ENCODE measurements at regions not wholly inside any gene's neighbourhood (a gene's known extent, or its start where the extent isn't known, plus 50 kb on each side); places are given as distances from the start of the nearest gene placed in this dataset.

DNA sequence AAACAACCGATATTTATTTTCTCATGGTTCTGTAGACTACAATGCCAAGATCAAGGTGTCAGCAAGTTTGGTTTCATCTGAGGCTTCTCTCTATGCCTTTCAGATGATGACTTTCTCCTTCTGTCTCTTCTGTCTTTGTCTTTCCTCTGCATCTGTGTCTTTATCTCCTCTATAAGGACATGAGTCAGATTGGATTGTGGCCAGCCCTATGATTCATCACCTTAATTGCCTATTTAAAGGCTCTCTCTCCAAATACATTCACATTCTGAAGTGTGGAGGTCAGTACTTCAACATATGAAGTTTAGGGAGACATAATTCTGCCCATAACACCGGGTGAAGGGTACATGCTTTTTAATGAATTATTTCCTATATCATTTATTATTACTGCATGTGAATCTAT, 71.2 kb upstream of the CNTNAP5 start:
- TF ChIP-seq POLR2AphosphoS5 (IDR thresholded peaks at IDR 0.05; ENCODE audit: low read depth, low read length), result no peak
- no peak for TF ChIP-seq POLR2A (IDR thresholded peaks at IDR 0.05; ENCODE audit: low read depth, low read length)
- TF ChIP-seq POU2F2 (IDR thresholded peaks at IDR 0.05; ENCODE audit: low read depth, low read length), result no peak
- no peak for TF ChIP-seq SPI1 (IDR thresholded peaks at IDR 0.05; ENCODE audit: low read depth, low read length)
- TF ChIP-seq TAF1 (IDR thresholded peaks at IDR 0.05; ENCODE audit: low read depth, low read length), result no peak

Data from GM12891 (cell line).